C4-2B (cell line): ENCODE measurements at regions not wholly inside any gene's neighbourhood (a gene's known extent, or its start where the extent isn't known, plus 50 kb on each side); places are given as distances from the start of the nearest gene placed in this dataset.

ENCODE experiments used
- H3K27ac ChIP-seq: fragments of 450-650 bp; 2 replicates; pipeline ENCODE4 v1.5.1; 2017
- CTCF ChIP-seq: fragments of 450-650 bp; conservative IDR thresholded peaks from 2 replicates; pipeline ENCODE4 v1.5.1; 2017; ENCODE audit warnings: mild to moderate bottlenecking
- ZFX ChIP-seq: fragments of 450-650 bp; IDR thresholded peaks from 2 replicates; pipeline ENCODE4 v1.6.1; 2017

GRCh38 chr11:70621241-70621640 lies 222.9 kb downstream of the CTTN start:
- TF ChIP-seq ZFX (no peak), CTCF (no peak)
- H3K27ac ChIP-seq: no peak overlapping the region

GRCh38 chr11:70622091-70622490 lies 223.8 kb downstream of the CTTN start:
- no peak for TF ChIP-seq ZFX
- H3K27ac ChIP-seq: no peak overlapping the region

- TF ChIP-seq ZFX (no peak), CTCF (no peak)
- H3K27ac ChIP-seq: no peak overlapping the region
These were observed 225.7 kb downstream of the CTTN start for GRCh38 chr11:70623906-70624597.

- H3K27ac ChIP-seq: no peak overlapping the region
- TF ChIP-seq CTCF: no peak
- TF ChIP-seq ZFX: no peak
These were observed 226.3 kb downstream of the CTTN start for GRCh38 chr11:70624598-70624993.

- TF ChIP-seq CTCF (no peak), ZFX (no peak)
- no peak overlapping the region for H3K27ac ChIP-seq
These were observed 226.7 kb downstream of the CTTN start for GRCh38 chr11:70625051-70625450.

- no peak overlapping the region for H3K27ac ChIP-seq
- no peak for TF ChIP-seq ZFX
- no peak for TF ChIP-seq CTCF
These were observed 227.5 kb downstream of the CTTN start for GRCh38 chr11:70625582-70626518.

GRCh38 chr11:70627219-70627618 lies 228.9 kb downstream of the CTTN start:
- H3K27ac ChIP-seq: no peak overlapping the region
- TF ChIP-seq CTCF (no peak), ZFX (no peak)
